T follicular helper cell (primary cell): ENCODE measurements at regions not wholly inside any gene's neighbourhood (a gene's known extent, or its start where the extent isn't known, plus 50 kb on each side); places are given as distances from the start of the nearest gene placed in this dataset.
"Not testable (repeated sequence)": the region's sequence is repeated elsewhere in the genome, so short reads cannot be mapped to it uniquely, and the experiment has no call there.

Experiments
- DNase-seq: peaks from one replicate; pipeline ENCODE4 v3.0.0-alpha.2; 2020; ENCODE audit warnings: low read depth

DNA sequence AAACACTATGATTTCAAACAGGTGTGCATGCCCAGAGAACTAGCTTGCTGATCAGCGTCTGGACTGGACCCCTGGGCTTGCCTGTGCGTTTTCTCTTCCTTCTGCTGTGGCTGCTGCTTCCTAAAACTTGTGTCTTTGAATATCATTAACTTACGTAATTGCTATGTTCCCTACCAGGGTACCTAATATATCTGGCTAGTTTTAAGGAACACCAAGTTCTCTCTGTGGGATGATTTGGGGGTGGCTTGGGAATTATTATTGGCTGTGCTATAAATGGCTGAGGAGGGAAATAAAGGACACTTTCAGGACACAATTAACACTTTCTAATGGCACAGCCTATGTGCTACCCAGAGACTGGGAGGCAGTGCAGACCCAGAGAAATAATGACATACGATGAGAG is 606.0 kb upstream of the RBFOX1 start:
- no peak for DNase-seq

DNA sequence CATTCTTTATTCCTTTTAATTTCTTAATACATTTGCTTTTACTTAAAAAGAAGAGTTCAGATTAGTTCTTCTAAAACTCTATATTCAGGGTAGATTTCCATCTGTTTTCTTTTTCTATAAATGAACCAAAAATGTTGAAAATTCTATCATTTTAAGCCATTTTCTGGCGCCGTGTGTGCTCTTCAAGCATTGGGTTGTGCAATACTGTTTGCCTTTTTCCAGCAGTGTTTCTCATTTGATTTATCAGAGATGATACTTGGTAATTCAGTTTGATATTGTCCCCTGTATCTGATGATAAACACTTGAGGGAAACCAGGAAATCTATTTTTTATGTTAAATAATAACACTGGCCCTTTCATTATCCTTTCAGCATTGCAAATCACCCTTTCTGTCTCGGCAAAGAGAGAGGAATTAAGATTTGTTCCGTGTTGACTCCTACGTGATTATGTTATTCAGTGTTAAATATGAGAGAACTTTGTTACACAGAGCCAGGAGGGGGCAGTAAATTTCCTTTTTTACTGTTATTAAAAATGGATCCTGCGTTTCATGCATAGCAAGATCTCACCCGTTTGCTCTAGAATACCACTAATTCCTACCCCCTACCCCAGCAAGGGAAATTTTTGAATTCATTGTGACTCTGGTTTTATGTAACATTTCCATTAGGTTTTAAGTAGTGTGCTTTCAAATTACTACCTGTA is 606.9 kb upstream of the RBFOX1 start:
- no peak for DNase-seq

DNA sequence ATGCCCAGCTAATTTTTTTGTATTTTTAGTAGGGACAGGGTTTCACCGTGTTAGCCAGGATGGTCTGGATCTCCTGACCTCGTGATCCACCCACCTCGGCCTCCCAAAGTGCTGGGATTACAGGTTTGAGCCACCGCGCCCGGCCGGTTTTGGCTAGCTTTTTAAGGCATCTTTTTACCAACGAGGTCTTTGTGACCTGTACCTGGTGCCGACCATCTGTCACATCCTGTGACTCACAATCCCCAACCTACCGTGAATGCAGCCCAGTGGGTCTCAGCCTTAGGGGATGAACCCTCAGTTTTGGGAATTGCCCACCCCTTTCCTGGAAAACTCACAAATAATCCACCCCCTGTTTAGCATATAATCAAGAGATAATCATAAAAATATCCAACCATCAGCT is 607.4 kb upstream of the RBFOX1 start:
- DNase-seq, result not testable (repeated sequence)

DNA sequence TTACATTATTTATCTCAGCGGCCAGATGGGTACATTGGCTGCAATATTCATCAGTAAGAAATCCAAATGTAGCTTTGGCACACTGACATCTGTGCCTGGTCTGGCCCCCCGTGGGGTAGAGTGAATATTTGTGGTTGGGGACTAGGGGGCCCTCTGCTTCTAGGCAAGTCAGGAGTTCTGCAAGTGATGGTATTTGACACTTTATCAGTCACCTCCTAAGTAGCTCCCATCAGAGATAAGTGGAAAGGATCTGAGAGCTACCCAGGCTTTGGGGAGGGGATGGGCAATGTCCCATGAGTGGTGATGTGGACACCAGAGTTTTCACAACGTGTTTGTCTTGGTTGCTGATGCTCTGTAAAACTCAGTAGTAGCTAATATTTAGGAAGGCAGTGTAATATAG is 609.9 kb upstream of the RBFOX1 start:
- DNase-seq, result no peak

DNA sequence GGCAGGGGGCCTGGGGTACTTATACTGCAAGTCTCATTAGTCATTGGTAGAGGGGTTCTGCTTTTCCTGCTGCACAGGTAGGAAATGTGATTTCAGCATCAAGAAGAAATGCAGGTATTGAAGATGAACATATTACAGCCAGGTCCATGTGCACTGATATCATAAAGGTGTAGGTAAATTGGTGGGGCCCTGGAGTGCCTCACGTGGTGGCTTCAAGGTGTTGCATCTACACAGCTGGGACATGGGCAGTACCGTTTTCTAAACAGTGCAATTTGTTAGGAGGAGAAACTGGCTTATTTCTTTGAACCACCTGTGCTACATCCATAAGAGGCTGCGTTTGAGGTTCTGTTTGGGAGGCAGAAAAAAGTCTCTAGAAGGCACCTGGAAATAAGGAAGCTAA is 618.1 kb upstream of the RBFOX1 start:
- DNase-seq, result no peak

DNA sequence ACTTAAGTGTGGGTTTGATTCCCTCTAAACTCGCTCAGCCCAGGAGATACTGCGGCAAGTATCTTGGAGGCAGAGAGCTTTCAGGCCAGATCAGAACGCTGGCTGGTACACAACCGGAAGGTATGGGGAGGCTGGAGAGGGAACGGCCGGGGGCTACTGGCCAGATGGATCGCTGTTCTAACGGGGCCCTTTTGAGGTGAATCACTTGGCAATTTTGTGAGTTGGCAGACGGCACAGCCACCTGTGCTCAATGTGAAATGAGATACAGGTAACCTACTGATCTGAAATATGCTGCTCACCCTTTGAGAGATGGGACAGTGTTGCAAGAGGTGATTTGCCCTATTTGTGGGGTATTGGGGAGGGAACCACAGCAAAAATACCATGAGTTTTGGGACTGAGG is 622.9 kb upstream of the RBFOX1 start:
- no peak for DNase-seq

DNA sequence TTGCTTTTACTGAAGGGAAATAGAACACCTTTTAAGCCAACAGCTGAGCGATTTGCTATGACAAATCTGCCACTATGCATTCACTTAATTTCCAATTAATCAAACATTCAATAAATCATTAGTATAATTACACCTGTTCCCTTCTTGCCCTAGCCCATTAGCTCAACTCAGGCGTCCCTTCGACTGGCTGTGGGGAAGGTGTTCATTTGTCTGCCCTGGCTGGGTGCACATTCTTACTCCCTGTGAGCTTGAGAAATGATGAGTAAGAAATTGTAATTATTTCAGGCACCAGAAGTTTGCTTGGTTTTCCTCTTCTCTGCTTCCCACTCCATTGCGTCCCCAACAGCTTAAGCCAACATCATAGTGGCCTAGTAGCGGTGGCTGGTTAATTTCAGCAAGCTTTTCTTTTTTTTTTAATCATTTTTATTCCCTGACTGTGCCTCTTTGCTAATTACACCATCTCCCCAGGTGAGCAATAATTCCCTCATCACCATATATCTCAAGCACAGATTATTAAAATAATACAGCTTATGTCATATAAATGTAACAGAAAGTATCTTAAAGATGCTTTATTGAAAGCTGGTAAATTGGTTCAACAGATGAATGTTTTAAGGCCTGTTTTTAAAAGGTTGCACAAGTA is 623.9 kb upstream of the RBFOX1 start:
- no peak for DNase-seq

DNA sequence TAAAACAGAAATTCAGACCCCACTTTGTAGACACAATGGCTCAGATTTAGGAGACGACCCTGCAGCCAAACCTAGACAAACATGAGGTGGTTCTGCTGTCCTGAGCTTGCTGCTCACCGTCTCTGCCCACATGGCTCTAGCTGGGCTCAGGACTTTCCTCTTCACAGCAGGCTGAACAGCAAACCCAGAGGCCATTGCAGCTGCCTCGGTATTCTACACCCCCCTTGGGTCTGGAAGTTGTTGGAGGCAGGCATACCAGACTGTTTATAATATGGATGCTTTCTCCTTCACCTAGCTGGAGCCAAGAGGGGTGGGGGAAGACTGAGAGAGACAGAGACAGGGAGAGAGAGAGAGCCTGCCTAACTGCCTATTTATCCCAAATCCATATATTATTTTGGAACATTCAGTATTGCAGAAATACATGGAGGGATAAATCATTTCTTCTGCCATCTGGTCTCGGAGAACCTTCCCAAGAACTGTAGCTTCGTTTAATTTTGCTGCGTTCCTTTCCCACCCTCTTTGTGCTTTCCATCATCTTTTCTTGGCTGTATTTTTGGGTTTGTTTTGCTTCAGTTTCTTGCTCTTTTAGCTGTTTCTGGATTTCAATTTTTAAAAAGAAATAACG is 628.2 kb upstream of the RBFOX1 start:
- DNase-seq, result no peak

DNA sequence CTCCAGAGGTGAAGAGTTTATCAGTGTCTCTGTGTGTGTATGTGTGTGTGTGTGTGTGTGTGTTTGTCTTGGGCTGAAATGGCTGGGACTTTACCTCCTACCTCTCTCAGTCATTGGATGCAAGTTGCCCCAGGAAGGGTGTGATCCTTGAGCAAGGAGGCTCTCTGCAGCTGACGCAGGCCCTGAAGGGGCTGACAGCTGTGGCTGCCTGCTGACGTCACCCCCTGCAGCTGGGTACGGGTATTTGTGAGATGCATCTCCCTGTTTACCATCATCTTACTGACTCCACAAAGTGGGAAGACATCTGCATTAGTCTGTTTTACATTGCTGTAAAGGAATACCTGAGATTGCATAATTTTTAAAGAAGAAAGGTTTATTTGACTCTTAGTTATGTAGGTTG is 631.5 kb upstream of the RBFOX1 start:
- no peak for DNase-seq

DNA sequence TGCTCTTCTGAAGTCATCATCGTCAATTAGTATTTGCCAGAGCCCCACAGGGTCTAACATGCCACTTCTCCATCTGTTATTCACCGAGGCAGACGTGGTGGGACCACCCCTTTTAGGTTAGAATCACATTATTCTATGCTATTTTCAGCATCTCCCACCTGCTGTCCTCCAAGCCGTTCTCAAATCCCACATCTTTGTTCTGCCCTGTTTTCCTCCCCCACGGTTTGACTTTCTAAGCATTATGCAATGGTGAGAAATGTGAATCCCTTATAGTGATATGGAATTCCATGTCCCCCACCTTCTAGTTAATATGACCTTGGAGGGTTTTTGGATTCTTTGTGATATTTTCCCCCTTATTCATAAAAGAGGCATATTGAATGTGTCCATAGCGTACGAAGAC is 634.1 kb upstream of the RBFOX1 start:
- DNase-seq, result no peak

DNA sequence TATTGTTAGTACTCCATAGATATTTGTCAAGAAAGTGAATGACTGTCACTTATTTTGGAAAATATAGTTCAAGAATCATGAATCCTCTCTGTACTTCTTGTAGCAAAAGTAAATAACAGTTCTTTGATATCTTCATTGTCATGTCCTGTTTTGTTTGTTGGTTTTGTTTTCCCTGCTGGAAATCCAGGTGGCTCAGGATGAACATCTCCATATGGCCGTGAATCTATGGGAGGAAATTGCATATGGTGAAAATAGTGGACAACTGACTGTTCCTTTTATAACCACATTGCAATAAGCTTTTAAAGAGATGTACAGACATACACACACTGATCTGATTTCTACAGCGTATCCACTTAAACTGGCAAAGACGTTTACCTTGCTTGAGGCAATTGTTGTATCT is 637.0 kb upstream of the RBFOX1 start:
- no peak for DNase-seq

DNA sequence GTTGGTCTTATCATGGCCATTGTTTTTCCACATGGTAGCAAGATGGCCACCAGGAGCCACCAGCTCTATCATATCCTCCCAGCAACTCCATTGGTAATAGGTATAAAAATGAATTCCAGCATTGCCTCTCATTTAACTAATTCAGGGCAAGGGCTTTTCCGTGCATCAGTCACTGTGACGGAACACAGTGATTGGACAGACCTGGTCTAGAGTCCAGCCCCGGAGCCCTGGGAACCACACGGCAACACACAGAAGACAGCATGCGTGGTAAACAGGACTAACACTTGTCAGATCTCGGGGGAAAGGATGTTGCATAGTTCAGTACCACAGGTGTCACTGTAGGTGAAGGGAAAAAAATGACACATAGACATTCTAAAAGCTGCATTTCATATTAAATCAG is 638.0 kb upstream of the RBFOX1 start:
- DNase-seq, result no peak

DNA sequence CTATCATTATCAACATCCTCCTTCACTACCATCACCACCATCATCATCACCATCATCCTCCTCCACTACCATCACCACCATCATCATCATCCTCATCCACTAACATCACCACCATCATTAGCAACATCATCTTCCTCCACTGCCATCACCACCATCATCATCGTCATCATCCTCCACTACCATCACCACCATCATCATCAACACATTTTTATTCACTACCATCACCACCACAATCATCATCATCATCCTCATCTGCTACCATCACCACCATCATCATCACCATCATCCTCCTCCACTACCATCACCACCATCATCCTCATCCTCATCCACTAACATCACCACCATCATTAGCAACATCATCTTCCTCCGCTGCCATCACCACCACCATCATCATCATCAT is 639.2 kb upstream of the RBFOX1 start:
- DNase-seq, result not testable (repeated sequence)

DNA sequence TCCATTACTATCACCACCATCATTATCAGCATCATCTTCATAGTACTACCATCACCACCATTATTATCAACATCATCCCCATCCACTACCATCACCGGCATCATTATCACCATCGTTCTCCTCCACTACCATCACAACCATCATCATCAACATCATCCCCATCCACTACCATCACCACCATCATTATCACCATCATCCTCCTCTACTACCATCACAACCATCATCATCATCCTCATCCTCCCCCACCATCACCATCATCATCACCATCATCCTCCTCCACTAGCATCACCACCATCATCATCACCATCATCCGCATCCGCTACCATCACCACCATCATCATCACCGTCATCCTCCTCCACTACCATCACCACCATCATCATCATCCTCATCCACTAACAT is 639.8 kb upstream of the RBFOX1 start:
- no peak for DNase-seq

DNA sequence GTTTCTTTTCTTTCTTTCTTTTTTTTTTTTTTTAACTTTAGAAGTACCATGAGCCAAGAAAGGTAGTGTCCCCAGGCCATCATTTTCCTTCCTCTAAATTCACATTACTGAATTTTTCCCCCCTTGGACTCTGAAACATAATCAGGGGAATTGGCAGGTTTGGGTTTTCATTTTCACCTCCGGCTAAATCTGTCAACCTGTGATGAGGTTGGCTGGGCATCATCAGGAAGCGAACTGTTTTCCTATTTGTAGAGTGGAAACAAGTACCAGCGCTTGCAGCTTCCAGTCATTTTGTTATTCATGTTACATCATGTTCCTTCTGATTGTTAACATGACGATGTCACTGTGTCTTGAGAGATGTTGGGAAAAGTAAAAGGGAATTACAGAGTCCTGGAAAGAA is 641.9 kb upstream of the RBFOX1 start:
- DNase-seq, result no peak

DNA sequence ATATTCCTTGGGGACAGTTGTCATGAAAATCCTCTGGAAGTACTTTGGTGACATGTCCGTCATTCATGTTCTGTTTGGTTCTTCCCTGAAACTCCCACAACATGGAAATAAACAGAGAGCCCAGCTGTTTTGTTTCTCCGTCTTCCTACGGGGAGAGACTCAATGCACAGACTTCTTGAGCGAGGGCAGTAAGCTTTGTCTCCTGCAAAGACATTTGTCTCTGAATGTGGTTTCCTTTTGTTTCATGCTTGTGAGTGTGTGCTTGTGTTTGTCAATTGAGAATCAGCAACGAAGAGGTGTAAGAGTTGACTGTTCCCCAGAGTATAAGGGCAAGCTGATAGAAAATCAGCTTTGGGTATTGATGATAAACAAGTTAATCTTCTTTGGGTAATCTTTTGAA is 643.0 kb upstream of the RBFOX1 start:
- no peak for DNase-seq

DNA sequence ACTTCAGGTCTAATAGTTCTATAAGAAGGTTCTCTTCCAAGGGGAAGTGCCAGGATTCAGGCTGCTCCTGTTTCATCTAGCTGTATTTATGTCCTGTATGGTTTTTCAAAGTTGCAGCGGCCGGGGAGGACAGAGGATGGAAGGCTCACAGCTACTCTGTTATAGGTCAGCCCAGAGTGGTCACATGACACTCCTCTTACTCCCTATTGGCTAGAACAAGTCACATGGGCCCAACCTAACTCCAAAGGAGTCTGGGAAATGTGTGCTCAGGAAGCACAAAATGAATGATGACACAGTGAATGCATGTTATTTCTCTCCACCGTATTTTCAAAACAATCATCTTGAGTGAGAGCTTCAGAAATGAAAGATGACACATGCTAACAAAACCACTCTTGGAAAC is 645.1 kb upstream of the RBFOX1 start:
- DNase-seq, result no peak

DNA sequence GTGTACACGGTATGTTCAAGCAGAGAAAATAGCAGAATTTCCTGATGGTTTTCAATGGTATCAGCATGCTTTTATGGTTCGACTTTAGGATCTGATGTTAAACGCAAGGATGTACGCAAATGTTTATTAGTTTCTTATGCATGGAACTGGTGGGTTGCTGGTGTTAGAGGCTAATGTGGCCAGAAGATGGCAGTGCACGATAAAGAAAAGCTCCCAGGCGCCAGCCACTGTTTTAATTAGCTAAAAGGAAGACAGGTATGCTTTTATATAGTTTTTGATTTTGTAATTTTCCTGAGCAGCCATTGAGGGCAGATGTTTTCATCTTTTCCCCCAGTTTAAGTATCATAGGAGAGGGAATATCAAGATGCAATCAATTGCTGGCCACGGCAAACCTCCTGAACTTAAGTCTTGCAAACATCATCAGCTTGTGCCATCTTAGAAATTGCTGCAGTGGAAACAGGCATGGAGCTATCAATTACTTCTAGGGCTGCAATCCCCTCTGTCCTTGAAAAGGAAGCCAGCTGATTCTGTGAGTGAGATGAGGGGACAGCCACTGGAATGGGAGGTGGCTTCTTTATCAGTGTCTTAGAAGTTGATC is 648.5 kb upstream of the RBFOX1 start:
- no peak for DNase-seq

DNA sequence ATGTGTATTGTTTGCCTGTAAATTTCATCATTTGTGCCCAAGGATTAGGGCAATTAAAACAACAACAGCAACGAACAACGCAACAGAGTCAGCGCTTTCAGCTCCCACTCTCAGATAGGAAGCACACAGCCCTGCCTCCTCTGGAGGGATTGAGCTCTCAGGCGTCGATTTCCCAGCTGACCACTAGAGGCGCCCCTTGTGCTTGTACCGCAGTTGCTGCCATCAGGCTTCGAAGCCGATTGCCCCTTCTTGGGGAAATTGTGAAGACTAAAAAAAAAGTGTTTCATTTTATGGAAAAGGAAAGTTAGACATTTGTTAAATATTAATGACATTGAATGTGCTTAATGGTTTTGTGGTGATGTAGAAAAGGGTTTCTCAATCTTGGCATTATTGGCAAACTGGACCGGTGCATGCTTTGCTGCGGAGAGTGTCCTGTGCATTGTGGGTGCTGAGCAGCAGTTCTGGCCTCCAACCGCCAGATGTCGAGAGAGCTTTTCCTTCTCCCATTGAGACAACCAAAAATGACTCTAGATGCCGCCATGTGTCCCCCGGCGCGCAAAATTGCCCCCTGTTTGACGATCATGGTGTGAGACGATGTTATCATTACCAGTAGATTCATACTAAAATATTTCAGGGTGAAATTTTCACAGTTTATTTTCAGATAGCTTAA is 650.4 kb upstream of the RBFOX1 start:
- DNase-seq, result no peak

DNA sequence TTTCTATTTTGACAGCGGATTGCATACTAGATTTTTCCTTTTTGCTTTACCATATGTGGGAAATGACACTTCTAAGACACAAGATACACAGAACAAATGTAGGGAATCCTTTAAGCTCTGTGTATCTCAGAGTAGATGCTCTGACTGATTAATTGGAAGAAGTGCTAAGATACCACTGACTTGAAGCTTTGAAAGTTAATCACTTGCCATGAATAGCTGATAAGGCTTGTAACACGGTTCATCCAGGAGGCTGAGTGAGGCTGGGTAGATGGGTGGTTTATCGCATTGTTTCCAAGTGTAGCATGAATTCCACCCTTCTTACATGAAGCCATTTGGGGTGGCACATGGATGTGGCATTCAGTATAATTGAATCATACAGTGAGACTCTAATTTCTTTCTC is 654.1 kb upstream of the RBFOX1 start:
- DNase-seq, result no peak

DNA sequence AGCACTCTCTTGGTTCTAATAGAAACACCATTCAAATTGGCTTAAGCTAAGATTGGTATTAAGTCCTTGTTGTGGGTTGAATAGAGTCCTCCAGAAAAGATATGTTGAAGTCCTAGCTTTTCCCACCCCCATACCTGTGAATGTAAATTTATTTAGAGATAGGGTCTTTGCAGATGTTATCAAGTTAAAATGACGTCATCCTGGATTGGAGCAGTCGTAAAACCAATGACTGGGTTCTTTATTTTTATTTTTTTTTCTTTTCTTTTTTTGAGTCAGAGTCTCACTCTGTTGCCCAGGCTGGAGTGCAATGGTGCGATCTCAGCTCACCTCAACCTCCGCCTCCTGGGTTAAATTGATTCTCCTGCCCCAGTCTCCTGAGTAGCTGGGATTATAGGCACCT is 658.6 kb upstream of the RBFOX1 start:
- DNase-seq, result no peak

DNA sequence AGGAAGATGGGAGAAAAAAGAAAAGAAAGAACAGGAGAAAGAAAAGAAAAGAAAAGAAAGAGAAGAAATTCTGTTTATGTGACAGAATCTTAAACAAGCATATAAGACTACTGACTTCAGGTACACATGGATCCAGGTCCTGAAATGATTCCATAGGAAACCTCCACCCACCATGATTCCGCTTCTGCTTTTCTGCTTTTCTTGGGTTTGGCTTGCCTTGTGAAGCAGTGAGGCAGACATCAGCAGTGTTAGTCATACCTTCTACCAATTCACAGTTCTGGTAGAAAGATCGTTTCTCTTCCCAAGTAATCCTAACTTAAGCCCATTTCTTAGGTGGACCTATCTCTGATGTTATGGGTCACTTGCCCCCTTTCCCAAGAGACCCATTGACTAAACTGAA is 660.1 kb upstream of the RBFOX1 start:
- DNase-seq, result no peak

DNA sequence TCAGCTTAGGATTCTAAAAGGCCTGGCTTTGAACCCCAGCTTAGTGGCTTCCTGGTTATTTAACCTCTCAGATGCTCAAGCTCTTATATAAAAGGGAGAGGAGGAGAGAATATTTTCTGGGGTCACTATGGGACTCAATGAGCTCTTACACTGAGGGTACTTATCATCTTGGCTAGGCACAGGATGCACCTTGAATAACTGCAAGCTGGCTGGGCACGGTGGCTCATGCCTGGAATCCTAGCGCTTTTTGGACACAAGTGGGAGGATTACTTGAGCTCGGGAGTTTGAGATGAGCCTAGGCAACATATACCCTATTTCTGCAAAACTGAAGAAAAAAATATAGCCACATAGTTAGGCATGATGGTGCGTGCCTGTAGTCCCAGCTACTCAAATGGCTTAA is 665.3 kb upstream of the RBFOX1 start:
- DNase-seq, result no peak
